H1 (cell line): ENCODE measurements at regions not wholly inside any gene's neighbourhood (a gene's known extent, or its start where the extent isn't known, plus 50 kb on each side); places are given as distances from the start of the nearest gene placed in this dataset.

Source experiments
- CTCF ChIA-PET: fragments of 300-600 bp; sonication (Branson Sonifier 250); formaldehyde crosslinking; loops from one replicate; lab custom pipeline; 2021; ENCODE audit not compliant: partially characterized antibody; lab: Charles Lee
- POLR2A ChIA-PET: fragments of 300-600 bp; sonication (Branson Sonifier 250); formaldehyde crosslinking; loops from one replicate; lab custom pipeline; 2021; ENCODE audit warnings: inconsistent platforms; ENCODE audit not compliant: partially characterized antibody; lab: Charles Lee
- DNase-seq, 2 experiments: peaks; one replicate each; pipeline versions ENCODE4 v3.0.0 to v3.0.0-alpha.2; 2010 to 2022; ENCODE audit warnings: low spot score in 2 of 2, low read depth in 1 of 2, mixed read lengths in 1 of 2
- FAIRE-seq: peaks from 2 replicates; lab custom pipeline; 2011; peaks lifted over from hg19 to GRCh38; lab: Jason Lieb, UNC
- H2AFZ ChIP-seq: 2 replicates; pipeline ENCODE4 v1.8.1; 2012; ENCODE audit warnings: low read length, inconsistent platforms
- H2AK5ac ChIP-seq: 2 replicates; pipeline ENCODE4 v1.6.1; 2013; ENCODE audit warnings: low read depth, low read length
- H2BK120ac ChIP-seq: replicated peaks from 2 replicates; pipeline ENCODE3; 2013; ENCODE audit warnings: low read depth, low read length, inconsistent platforms
- H2BK12ac ChIP-seq: 2 replicates; pipeline ENCODE4 v1.6.1; 2013; ENCODE audit warnings: low read depth, low read length
- H2BK15ac ChIP-seq: 2 replicates; pipeline ENCODE4 v1.6.1; 2013; ENCODE audit warnings: low read length
- H2BK20ac ChIP-seq: 2 replicates; pipeline ENCODE4 v1.6.1; 2013; ENCODE audit warnings: low read length
- H2BK5ac ChIP-seq: 2 replicates; pipeline ENCODE4 v1.6.1; 2013; ENCODE audit warnings: low read depth, low read length
- H3K14ac ChIP-seq: 2 replicates; pipeline ENCODE4 v1.6.1; 2013; ENCODE audit warnings: inconsistent platforms; ENCODE audit not compliant: insufficient read length
- H3K18ac ChIP-seq: 2 replicates; pipeline ENCODE4 v1.6.1; 2013; ENCODE audit warnings: low read length; ENCODE audit errors: extremely low read depth
- H3K23ac ChIP-seq: 2 replicates; pipeline ENCODE4 v1.6.1; 2013; ENCODE audit warnings: inconsistent platforms; ENCODE audit not compliant: insufficient read length
- H3K23me2 ChIP-seq: 2 replicates; pipeline ENCODE4 v1.6.1; 2013; ENCODE audit warnings: low read depth, low read length
- H3K27ac ChIP-seq: 2 replicates; pipeline ENCODE4 v1.6.1; 2011; ENCODE audit warnings: low read depth, low read length, inconsistent platforms
- H3K27me3 ChIP-seq, 4 experiments: replicated peaks in 1 of 4; 1 replicate in 1 of 4; 2 replicates in 3 of 4; pipeline versions ENCODE4 v1.6.1 to v1.8.1; 2011 to 2013; ENCODE audit warnings: low read length in 3 of 4, mild to moderate bottlenecking in 3 of 4, inconsistent platforms in 2 of 4, mixed read lengths in 2 of 4, moderate library complexity in 1 of 4; ENCODE audit not compliant: control insufficient read depth in 3 of 4, insufficient read depth in 3 of 4; ENCODE audit errors: extremely low read depth in 1 of 4
- H3K36me3 ChIP-seq, 4 experiments: 2 replicates each; pipeline versions ENCODE4 v1.6.1 to v1.8.1; 2011 to 2013; ENCODE audit warnings: mild to moderate bottlenecking in 4 of 4, low read length in 3 of 4, moderate library complexity in 2 of 4, control low read depth in 1 of 4, inconsistent platforms in 1 of 4; ENCODE audit not compliant: insufficient read depth in 4 of 4, control insufficient read depth in 2 of 4
- H3K4ac ChIP-seq: replicated peaks from 2 replicates; pipeline ENCODE3; 2013; ENCODE audit warnings: low read length, low read depth, mixed read lengths, inconsistent platforms; ENCODE audit not compliant: insufficient read length
- H3K4me1 ChIP-seq, 4 experiments: replicated peaks in 1 of 4; 1 replicate in 1 of 4; 2 replicates in 3 of 4; pipeline versions ENCODE4 v1.6.1 to v1.8.1; 2011 to 2013; ENCODE audit warnings: low read length in 3 of 4, inconsistent platforms in 2 of 4, mixed read lengths in 1 of 4; ENCODE audit not compliant: insufficient read depth in 4 of 4, control insufficient read depth in 3 of 4
- H3K4me2 ChIP-seq, 2 experiments: 2 replicates each; pipeline versions ENCODE4 v1.6.1 to v1.8.1; 2011 to 2013; ENCODE audit warnings: low read depth in 2 of 2, low read length in 2 of 2, control low read depth in 1 of 2, inconsistent platforms in 1 of 2, mild to moderate bottlenecking in 1 of 2; ENCODE audit not compliant: insufficient read depth in 1 of 2
- H3K4me3 ChIP-seq, 4 experiments: fragments of 200-600, 300-600 bp in 1 of 4; sonication (generic), shearing (Covaris generic), sonication (Bioruptor Twin) in 1 of 4; 2 replicates each; pipeline versions ENCODE4 v1.5.1 to v1.8.1; 2011 to 2016; ENCODE audit warnings: low read length in 4 of 4, low read depth in 3 of 4, control low read depth in 2 of 4, inconsistent platforms in 2 of 4, mild to moderate bottlenecking in 2 of 4, mixed read lengths in 1 of 4, moderate library complexity in 1 of 4; ENCODE audit not compliant: insufficient read depth in 2 of 4; ENCODE audit errors: extremely low read depth in 1 of 4
- H3K56ac ChIP-seq: replicated peaks from 2 replicates; pipeline ENCODE3; 2013; ENCODE audit warnings: low read depth, mild to moderate bottlenecking, mixed read lengths, low read length, inconsistent platforms; ENCODE audit not compliant: insufficient read length
- H3K79me1 ChIP-seq: 2 replicates; pipeline ENCODE4 v1.6.1; 2013; ENCODE audit warnings: low read depth, low read length, control low read depth
- H3K79me2 ChIP-seq, 2 experiments: 2 replicates each; pipeline versions ENCODE4 v1.6.1 to v1.8.1; 2012 to 2013; ENCODE audit warnings: low read length in 2 of 2, mild to moderate bottlenecking in 2 of 2, inconsistent platforms in 1 of 2; ENCODE audit not compliant: insufficient read depth in 2 of 2, control insufficient read depth in 1 of 2
- H3K9ac ChIP-seq, 4 experiments: replicated peaks in 1 of 4; 1 replicate in 1 of 4; 2 replicates in 3 of 4; pipeline versions ENCODE4 v1.6.1 to v1.8.1; 2011 to 2013; ENCODE audit warnings: low read depth in 3 of 4, low read length in 3 of 4, control low read depth in 2 of 4, mild to moderate bottlenecking in 2 of 4, moderate library complexity in 2 of 4, inconsistent platforms in 1 of 4; ENCODE audit errors: extremely low read depth in 1 of 4
- H3K9me3 ChIP-seq, 2 experiments: 2 replicates each; pipeline versions ENCODE4 v1.6.1 to v1.8.1; 2012 to 2013; ENCODE audit warnings: mild to moderate bottlenecking in 2 of 2, moderate library complexity in 2 of 2, control low read depth in 1 of 2, inconsistent platforms in 1 of 2, low read depth in 1 of 2, low read length in 1 of 2, mixed read lengths in 1 of 2; ENCODE audit not compliant: insufficient read depth in 2 of 2
- H4K20me1 ChIP-seq, 2 experiments: replicated peaks in 1 of 2; 2 replicates each; pipeline versions ENCODE3 to v1.8.1; 2011 to 2013; ENCODE audit warnings: inconsistent platforms in 2 of 2, low read length in 2 of 2, mild to moderate bottlenecking in 1 of 2; ENCODE audit not compliant: insufficient read depth in 2 of 2, control insufficient read depth in 1 of 2
- H4K5ac ChIP-seq: 2 replicates; pipeline ENCODE4 v1.6.1; 2013; ENCODE audit warnings: low read length, low read depth, mixed read lengths, inconsistent platforms; ENCODE audit not compliant: insufficient read length
- H4K8ac ChIP-seq: 2 replicates; pipeline ENCODE4 v1.8.0; 2013; ENCODE audit warnings: mild to moderate bottlenecking, moderate library complexity, low read length, inconsistent platforms; ENCODE audit not compliant: insufficient read depth; ENCODE audit errors: extremely low read depth
- H4K91ac ChIP-seq: replicated peaks from 2 replicates; pipeline ENCODE3; 2013; ENCODE audit warnings: low read length, mixed read lengths, inconsistent platforms; ENCODE audit not compliant: insufficient read length
- ATF3 ChIP-seq: IDR thresholded peaks from 2 replicates; pipeline ENCODE4 v1.6.1; 2011; ENCODE audit warnings: low read depth, mild to moderate bottlenecking, low read length; ENCODE audit not compliant: insufficient read depth
- BCL11A ChIP-seq, 2 experiments: IDR thresholded peaks; one replicate each; pipeline ENCODE4 v1.6.1; 2011; ENCODE audit warnings: low read depth in 2 of 2, low read length in 2 of 2, mild to moderate bottlenecking in 2 of 2
- CBX5 ChIP-seq: fragments of 300-800, 300-1000 bp; sonication (generic); IDR thresholded peaks from 2 replicates; pipeline ENCODE4 v1.7.1; 2016; ENCODE audit warnings: antibody characterized with exemption, low read length, low read depth
- JUN ChIP-seq: IDR thresholded peaks from 2 replicates; pipeline ENCODE4 v1.6.1; 2011; ENCODE audit warnings: low read depth, mild to moderate bottlenecking, improper control_type of control experiment, low read length
- MAX ChIP-seq: IDR thresholded peaks from 2 replicates; pipeline ENCODE4 v1.6.1; 2012; ENCODE audit warnings: inconsistent platforms
- RXRA ChIP-seq: IDR thresholded peaks from 2 replicates; pipeline ENCODE4 v1.6.1; 2011; ENCODE audit warnings: low read depth, mild to moderate bottlenecking, low read length, moderate library complexity; ENCODE audit not compliant: insufficient read depth
- TBP ChIP-seq: IDR thresholded peaks from 2 replicates; pipeline ENCODE4 v1.6.1; 2011; ENCODE audit warnings: low read depth, low read length, improper control_type of control experiment
- WGBS, 2 experiments: shearing (Covaris generic) in 1 of 2; methylation state at CpG; one replicate each; pipeline versions ENCODE4 v1.1.6 to v1.1.7; 2013 to 2015; ENCODE audit warnings: low lambda C conversion rate in 2 of 2, mixed read lengths in 2 of 2, inconsistent platforms in 1 of 2, low coverage in 1 of 2, missing lambda C conversion rate in 1 of 2; ENCODE audit not compliant: insufficient replicate concordance in 2 of 2, insufficient coverage in 1 of 2, insufficient read length in 1 of 2; ENCODE audit errors: extremely low coverage in 1 of 2, missing lambda C conversion rate in 1 of 2; 5-methylcytosine and 5-hydroxymethylcytosine counted together

DNA sequence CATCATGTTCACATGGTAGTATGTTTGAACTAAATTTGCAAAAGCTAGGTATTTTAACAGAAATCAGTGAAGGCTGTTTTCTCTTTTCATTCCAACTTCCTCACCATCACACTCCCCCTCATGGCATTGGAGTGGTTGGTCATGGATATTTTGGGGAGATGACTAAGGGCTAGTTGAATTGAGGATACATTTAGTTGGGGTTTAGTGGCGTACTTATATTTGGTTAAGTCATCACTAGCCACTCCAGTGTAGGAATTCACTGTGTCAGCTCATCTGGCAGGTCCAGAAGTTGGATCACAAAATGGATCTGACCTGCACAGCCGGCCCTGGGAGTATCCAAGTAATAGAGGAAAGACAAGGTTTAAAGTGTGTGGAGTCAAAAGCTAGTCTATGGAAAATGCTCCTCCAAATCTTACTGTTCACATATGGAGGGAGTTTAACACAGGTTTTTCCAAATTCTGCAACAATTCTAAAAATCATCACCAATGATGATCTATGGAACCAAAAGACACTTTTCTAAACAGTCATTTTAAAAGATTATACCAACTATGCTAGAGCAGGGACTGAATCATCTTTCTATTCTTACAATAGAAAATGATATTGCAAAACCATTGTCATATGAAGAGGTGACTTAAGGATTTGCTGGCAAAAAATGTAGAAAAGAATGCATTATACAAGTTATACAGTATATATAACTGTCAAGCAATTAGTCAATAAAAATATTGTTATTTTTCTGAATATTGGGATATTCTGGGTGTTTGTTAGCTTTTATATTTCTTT, 247.8 kb upstream of the PEX5L start:
- no peak overlapping the region for H4K91ac ChIP-seq
- no peak overlapping the region for H2AFZ ChIP-seq
- H3K27me3 ChIP-seq, result no peaks in the 10 kb centered on the region
- no peaks in the 10 kb centered on the region for H3K9me3 ChIP-seq
- no peak overlapping the region for H2BK5ac ChIP-seq
- no peak overlapping the region for H3K4me3 ChIP-seq
- ChIA-PET POLR2A (no interaction called here), CTCF (interaction anchor here (0.6 to 1.2 kb wide), 2 partner anchors 11 to 29 kb away, joined by 3 read pairs; no protein-coding TSS in a partner anchor)
- H3K56ac ChIP-seq, result no peak overlapping the region
- no peak overlapping the region for H4K5ac ChIP-seq
- no peaks in the 10 kb centered on the region for H3K36me3 ChIP-seq
- H3K9ac ChIP-seq, result no peak overlapping the region
- H2BK15ac ChIP-seq, result no peak overlapping the region
- H2BK12ac ChIP-seq, result no peak overlapping the region
- no peak overlapping the region for H2AK5ac ChIP-seq
- no peaks in the 10 kb centered on the region for H3K79me1 ChIP-seq
- H2BK20ac ChIP-seq, result no peak overlapping the region
- no peak for DNase-seq
- H3K27ac ChIP-seq, result no peak overlapping the region
- FAIRE-seq, result no peak
- H3K79me2 ChIP-seq, result no peaks in the 10 kb centered on the region
- no peak overlapping the region for H3K23ac ChIP-seq
- H3K14ac ChIP-seq, result no peak overlapping the region
- H3K4me1 ChIP-seq, result no peaks in the 10 kb centered on the region
- no peak overlapping the region for H3K4me2 ChIP-seq
- WGBS, 2 experiments, result 93% methylated on average over 2 of the region's 2 CpGs; no CpG with 5 or more reads in 1 of the 2 experiments
- H4K20me1 ChIP-seq, result no peaks in the 10 kb centered on the region
- no peaks in the 10 kb centered on the region for H3K23me2 ChIP-seq
- no peak overlapping the region for H4K8ac ChIP-seq
- H3K18ac ChIP-seq, result no peak overlapping the region
- no peak overlapping the region for H3K4ac ChIP-seq
- no peak for TF ChIP-seq RXRA
- no peak for TF ChIP-seq CBX5
- TF ChIP-seq BCL11A (IDR thresholded peaks at IDR 0.05; ENCODE audit: low read depth in 2 of 2, low read length in 2 of 2), result no peak
- no peak for TF ChIP-seq MAX
- TF ChIP-seq TBP, result no peak
- TF ChIP-seq JUN, result no peak
- TF ChIP-seq ATF3, result no peak
- H2BK120ac ChIP-seq, result no peak overlapping the region
